NCI-H128 (cell line): ENCODE measurements at regions not wholly inside any gene's neighbourhood (a gene's known extent, or its start where the extent isn't known, plus 50 kb on each side); places are given as distances from the start of the nearest gene placed in this dataset.

ENCODE experiments used
- DNase-seq: peaks from one replicate; lab custom pipeline; 2025; ENCODE audit not compliant: unreplicated experiment; lab: John Stamatoyannopoulos, UW

GRCh38 chr10:10844251-10844650, 173.4 kb upstream of the CELF2 start:
- DNase-seq, result no peak

GRCh38 chr10:10845185-10845584, 172.5 kb upstream of the CELF2 start:
- DNase-seq, result no peak

GRCh38 chr10:10845826-10846503, 171.7 kb upstream of the CELF2 start:
- DNase-seq, result no peak

GRCh38 chr10:10846504-10846900, 171.2 kb upstream of the CELF2 start:
- no peak for DNase-seq

- DNase-seq, result no peak
Measured at GRCh38 chr10:10847387-10847786, 170.3 kb upstream of the CELF2 start.

- no peak for DNase-seq
Measured at GRCh38 chr10:10848488-10849111, 169.1 kb upstream of the CELF2 start.

- DNase-seq, result no peak
Measured at GRCh38 chr10:10849306-10849705, 168.4 kb upstream of the CELF2 start.

GRCh38 chr10:10850214-10850613, 167.5 kb upstream of the CELF2 start:
- DNase-seq, result no peak

- no peak for DNase-seq
Measured at GRCh38 chr10:10852464-10852863, 165.2 kb upstream of the CELF2 start.

- no peak for DNase-seq
Measured at GRCh38 chr10:10853954-10854353, 163.7 kb upstream of the CELF2 start.

- DNase-seq, result no peak
Measured at GRCh38 chr10:10854725-10855124, 162.9 kb upstream of the CELF2 start.

GRCh38 chr10:10855151-10855581, 162.5 kb upstream of the CELF2 start:
- DNase-seq, result no peak

- DNase-seq, result no peak
Measured at GRCh38 chr10:10860455-10860976, 157.2 kb upstream of the CELF2 start.

- no peak for DNase-seq
Measured at GRCh38 chr10:10865303-10865702, 152.4 kb upstream of the CELF2 start.

- DNase-seq, result no peak
Measured at GRCh38 chr10:10865913-10866312, 151.8 kb upstream of the CELF2 start.

- no peak for DNase-seq
Measured at GRCh38 chr10:10869592-10869991, 148.1 kb upstream of the CELF2 start.

GRCh38 chr10:10870523-10871241, 147.0 kb upstream of the CELF2 start:
- DNase-seq, result no peak

- no peak for DNase-seq
Measured at GRCh38 chr10:10871352-10871751, 146.3 kb upstream of the CELF2 start.

- DNase-seq, result no peak
Measured at GRCh38 chr10:10872035-10872673, 145.5 kb upstream of the CELF2 start.

- no peak for DNase-seq
Measured at GRCh38 chr10:10872764-10873163, 144.9 kb upstream of the CELF2 start.

GRCh38 chr10:10873289-10873688, 144.4 kb upstream of the CELF2 start:
- no peak for DNase-seq

GRCh38 chr10:10873915-10874314, 143.8 kb upstream of the CELF2 start:
- DNase-seq, result no peak
